ENCODE measurements at regions not wholly inside any gene's neighbourhood (a gene's known extent, or its start where the extent isn't known, plus 50 kb on each side); places are given as distances from the start of the nearest gene placed in this dataset.

- no peaks in the 10 kb centered on the region for H3F3A ChIP-seq (ENCODE audit: low read depth)
- no peaks in the 10 kb centered on the region for H3K27me3 ChIP-seq (ENCODE audit: insufficient read depth, low read length, poor library complexity, severe bottlenecking)
- TF ChIP-seq EZH2phosphoT487 (IDR thresholded peaks at IDR 0.05; ENCODE audit: borderline replicate concordance) (no peak), CTCF (conservative IDR thresholded peaks at IDR 0.05; ENCODE audit: low read length) (no peak)
- no peak overlapping the region for H3K4me3 ChIP-seq (ENCODE audit: low read length, poor library complexity, severe bottlenecking)
- H3K9ac ChIP-seq (ENCODE audit: low read depth, low read length, poor library complexity, severe bottlenecking) = no peak overlapping the region
- no peaks in the 10 kb centered on the region for H4K20me1 ChIP-seq (ENCODE audit: insufficient read depth, low read length, poor library complexity, severe bottlenecking)
- no peaks in the 10 kb centered on the region for H3K9me2 ChIP-seq (replicated peaks; ENCODE audit: low read depth, low read length)
- no peaks in the 10 kb centered on the region for H3K9me3 ChIP-seq (ENCODE audit: insufficient read depth, low read depth, low read length)
- no peaks in the 10 kb centered on the region for H3K36me3 ChIP-seq (ENCODE audit: insufficient read depth, low read length)
- H3K79me2 ChIP-seq (ENCODE audit: insufficient read depth, low read length) = no peaks in the 10 kb centered on the region
- no peak overlapping the region for H3K4me2 ChIP-seq (ENCODE audit: low read depth, low read length, poor library complexity, severe bottlenecking)
- H3K4me1 ChIP-seq (ENCODE audit: insufficient read depth, low read length, poor library complexity, severe bottlenecking) = no peaks in the 10 kb centered on the region
- H2AFZ ChIP-seq (ENCODE audit: low read length) = no peak overlapping the region
Measured at GRCh38 chr13:38042771-38043170, 173.2 kb upstream of the TRPC4 start.

DNA sequence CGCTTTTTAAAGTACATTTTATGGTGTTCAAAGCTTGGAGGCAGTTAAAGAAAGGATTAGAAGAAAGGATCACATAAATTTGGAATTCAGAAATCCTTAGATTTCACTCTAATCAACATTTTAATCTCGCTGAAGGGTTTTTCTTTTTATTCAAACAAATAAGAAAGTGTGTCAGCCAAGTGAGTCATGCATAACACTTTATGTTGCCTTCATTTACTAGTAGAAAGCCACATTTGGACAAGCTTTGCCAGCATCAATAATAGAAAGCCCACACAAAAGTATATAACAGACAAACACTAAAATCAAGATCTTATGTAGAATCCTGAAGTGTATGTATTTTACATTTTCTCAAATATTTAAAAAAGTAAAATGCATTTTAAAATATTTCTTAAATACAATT, 154.9 kb upstream of the TRPC4 start:
- Histone ChIP-seq H3K9me2 (replicated peaks; ENCODE audit: low read depth, low read length) (no peaks in the 10 kb centered on the region), H3K9ac (ENCODE audit: low read depth, low read length, poor library complexity, severe bottlenecking) (no peak overlapping the region), H3K79me2 (ENCODE audit: insufficient read depth, low read length) (no peaks in the 10 kb centered on the region), H4K20me1 (ENCODE audit: insufficient read depth, low read length, poor library complexity, severe bottlenecking) (no peaks in the 10 kb centered on the region), H3K4me2 (ENCODE audit: low read depth, low read length, poor library complexity, severe bottlenecking) (no peak overlapping the region), H3F3A (ENCODE audit: low read depth) (no peaks in the 10 kb centered on the region), H3K4me3 (ENCODE audit: low read length, poor library complexity, severe bottlenecking) (no peak overlapping the region), H2AFZ (ENCODE audit: low read length) (no peak overlapping the region), H3K4me1 (ENCODE audit: insufficient read depth, low read length, poor library complexity, severe bottlenecking) (no peaks in the 10 kb centered on the region), H3K36me3 (ENCODE audit: insufficient read depth, low read length) (no peaks in the 10 kb centered on the region), H3K27me3 (ENCODE audit: insufficient read depth, low read length, poor library complexity, severe bottlenecking) (no peaks in the 10 kb centered on the region), H3K9me3 (ENCODE audit: insufficient read depth, low read depth, low read length) (no peaks in the 10 kb centered on the region)
- no peak for TF ChIP-seq EZH2phosphoT487 (IDR thresholded peaks at IDR 0.05; ENCODE audit: borderline replicate concordance)
- no peak for TF ChIP-seq CTCF (conservative IDR thresholded peaks at IDR 0.05; ENCODE audit: low read length)

- Histone ChIP-seq H3K27me3 (ENCODE audit: insufficient read depth, low read length, poor library complexity, severe bottlenecking) (no peaks in the 10 kb centered on the region), H3K9ac (ENCODE audit: low read depth, low read length, poor library complexity, severe bottlenecking) (no peak overlapping the region), H3K9me3 (ENCODE audit: insufficient read depth, low read depth, low read length) (no peaks in the 10 kb centered on the region), H3K79me2 (ENCODE audit: insufficient read depth, low read length) (no peaks in the 10 kb centered on the region), H2AFZ (ENCODE audit: low read length) (no peak overlapping the region), H3K4me1 (ENCODE audit: insufficient read depth, low read length, poor library complexity, severe bottlenecking) (no peaks in the 10 kb centered on the region), H3K9me2 (replicated peaks; ENCODE audit: low read depth, low read length) (no peaks in the 10 kb centered on the region), H3K4me3 (ENCODE audit: low read length, poor library complexity, severe bottlenecking) (no peak overlapping the region), H3F3A (ENCODE audit: low read depth) (no peaks in the 10 kb centered on the region), H4K20me1 (ENCODE audit: insufficient read depth, low read length, poor library complexity, severe bottlenecking) (no peaks in the 10 kb centered on the region), H3K36me3 (ENCODE audit: insufficient read depth, low read length) (no peaks in the 10 kb centered on the region), H3K4me2 (ENCODE audit: low read depth, low read length, poor library complexity, severe bottlenecking) (no peak overlapping the region)
- TF ChIP-seq EZH2phosphoT487 (IDR thresholded peaks at IDR 0.05; ENCODE audit: borderline replicate concordance) = no peak
- no peak for TF ChIP-seq CTCF (conservative IDR thresholded peaks at IDR 0.05; ENCODE audit: low read length)
Measured at GRCh38 chr13:38017320-38017719, 147.7 kb upstream of the TRPC4 start.

Measured in Loucy (cell line).